Liver (tissue), 8 donors: ENCODE measurements at regions not wholly inside any gene's neighbourhood (a gene's known extent, or its start where the extent isn't known, plus 50 kb on each side); places are given as distances from the start of the nearest gene placed in this dataset.

Experiments used
- DNase-seq: peaks from one replicate; pipeline ENCODE4 v3.0.0-alpha.2; 2017; ENCODE audit warnings: low spot score
- H3K27ac ChIP-seq, 2 donors: one replicate each; pipeline ENCODE4 v1.7.0; 2013; ENCODE audit warnings: inconsistent platforms in 2 of 2, low read length in 2 of 2, control low read depth in 1 of 2, low read depth in 1 of 2, mild to moderate bottlenecking in 1 of 2
- H3K27me3 ChIP-seq, 4 donors: one replicate each; pipeline versions ENCODE4 v1.6.1 to v1.7.0; 2013; ENCODE audit warnings: low read length in 3 of 4, inconsistent platforms in 1 of 4, mild to moderate bottlenecking in 1 of 4, moderate library complexity in 1 of 4; ENCODE audit not compliant: control insufficient read depth in 4 of 4, insufficient read depth in 4 of 4
- H3K36me3 ChIP-seq, 4 donors: one replicate each; pipeline versions ENCODE4 v1.6.1 to v1.7.0; 2013; ENCODE audit warnings: low read length in 3 of 4, mild to moderate bottlenecking in 3 of 4, low read depth in 1 of 4, moderate library complexity in 1 of 4; ENCODE audit not compliant: control insufficient read depth in 4 of 4, insufficient read depth in 3 of 4
- H3K4me1 ChIP-seq, 4 donors: one replicate each; pipeline versions ENCODE4 v1.6.1 to v1.7.0; 2013; ENCODE audit warnings: low read length in 3 of 4, mild to moderate bottlenecking in 3 of 4, moderate library complexity in 1 of 4; ENCODE audit not compliant: control insufficient read depth in 4 of 4, insufficient read depth in 4 of 4
- H3K4me3 ChIP-seq, 3 donors: one replicate each; pipeline versions ENCODE4 v1.6.1 to v1.7.0; 2013; ENCODE audit warnings: low read length in 3 of 3, control low read depth in 1 of 3, low read depth in 1 of 3, mild to moderate bottlenecking in 1 of 3
- H3K9ac ChIP-seq, 2 donors: one replicate each; pipeline ENCODE4 v1.7.0; 2013; ENCODE audit warnings: low read length in 2 of 2, mild to moderate bottlenecking in 2 of 2, moderate library complexity in 2 of 2, control low read depth in 1 of 2, low read depth in 1 of 2
- H3K9me3 ChIP-seq, 4 donors: one replicate each; pipeline versions ENCODE4 v1.6.1 to v1.7.0; 2013; ENCODE audit warnings: low read length in 3 of 4; ENCODE audit not compliant: control insufficient read depth in 4 of 4
- ATF3 ChIP-seq: IDR thresholded peaks from 2 replicates; pipeline ENCODE4 v1.6.1; 2016; ENCODE audit warnings: antibody characterized with exemption
- CTCF ChIP-seq: fragments of 150-350 bp; IDR thresholded peaks from 2 replicates; pipeline ENCODE4 v1.5.1; 2017; ENCODE audit warnings: improper control_type of control experiment, low read depth, low read length; ENCODE audit not compliant: missing input control
- EGR1 ChIP-seq, 2 donors: IDR thresholded peaks; 2 replicates each; pipeline ENCODE4 v1.6.1; 2016 to 2018; ENCODE audit warnings: antibody characterized with exemption in 2 of 2, low read depth in 2 of 2
- FOXA2 ChIP-seq: IDR thresholded peaks from 2 replicates; pipeline ENCODE4 v1.6.1; 2016; ENCODE audit warnings: antibody characterized with exemption
- GABPA ChIP-seq, 2 donors: IDR thresholded peaks in 1 of 2; conservative IDR thresholded peaks in 1 of 2; 2 replicates each; pipeline ENCODE4 v1.6.1; 2016; ENCODE audit warnings: antibody characterized with exemption in 2 of 2, mild to moderate bottlenecking in 1 of 2, moderate library complexity in 1 of 2
- HNF4A ChIP-seq, 2 donors: conservative IDR thresholded peaks; 2 replicates each; pipeline ENCODE4 v1.6.1; 2016; ENCODE audit warnings: antibody characterized with exemption in 2 of 2, mild to moderate bottlenecking in 2 of 2
- HNF4G ChIP-seq: IDR thresholded peaks from 2 replicates; pipeline ENCODE4 v1.6.1; 2016; ENCODE audit warnings: antibody characterized with exemption
- JUND ChIP-seq, 2 donors: IDR thresholded peaks; 2 replicates each; pipeline ENCODE4 v1.6.1; 2016; ENCODE audit warnings: antibody characterized with exemption in 2 of 2
- MAX ChIP-seq: IDR thresholded peaks from 2 replicates; pipeline ENCODE4 v1.6.1; 2016; ENCODE audit warnings: antibody characterized with exemption
- NR2F2 ChIP-seq: IDR thresholded peaks from 2 replicates; pipeline ENCODE4 v1.6.1; 2016; ENCODE audit warnings: antibody characterized with exemption
- RAD21 ChIP-seq, 2 donors: IDR thresholded peaks; 2 replicates each; pipeline ENCODE4 v1.6.1; 2016; ENCODE audit warnings: antibody characterized with exemption in 2 of 2, mild to moderate bottlenecking in 2 of 2
- RXRA ChIP-seq, 2 donors: IDR thresholded peaks; 2 replicates each; pipeline ENCODE4 v1.6.1; 2017 to 2018; ENCODE audit warnings: antibody characterized with exemption in 2 of 2, mild to moderate bottlenecking in 1 of 2
- YY1 ChIP-seq: IDR thresholded peaks from 2 replicates; pipeline ENCODE4 v1.6.1; 2016; ENCODE audit warnings: antibody characterized with exemption, mild to moderate bottlenecking
- WGBS: extraction: QIAGEN DNeasy Blood & Tissue Kit; methylation state at CpG from one replicate; pipeline ENCODE4 v1.1.7; 2013; 5-methylcytosine and 5-hydroxymethylcytosine counted together
- donor health status: healthy.
- donor health status: healthy.
- donor health status: healthy.
- donor health status: healthy.
- donor health status: healthy.

GRCh38 chr4:159435561-159436023 is 332.7 kb downstream of the RAPGEF2 start (continued):
- TF ChIP-seq CTCF: no peak

GRCh38 chr4:159443975-159444374 is 341.1 kb downstream of the RAPGEF2 start:
- TF ChIP-seq MAX (no peak), EGR1 (IDR thresholded peaks at IDR 0.05; ENCODE audit: low read depth in 2 of 2) (no peak), CTCF (no peak), NR2F2 (no peak), JUND (IDR thresholded peaks at IDR 0.05) (no peak), YY1 (no peak), RXRA (IDR thresholded peaks at IDR 0.05) (no peak), HNF4A (conservative IDR thresholded peaks at IDR 0.05) (no peak), FOXA2 (no peak), HNF4G (no peak)
- no peak overlapping the region for H3K27ac ChIP-seq
- no peak overlapping the region for H3K4me3 ChIP-seq
- H3K4me1 ChIP-seq: no peaks in the 10 kb centered on the region
- WGBS: 81% methylated on average over 3 of the region's 3 CpGs
- no peaks in the 10 kb centered on the region for H3K9me3 ChIP-seq
- H3K9ac ChIP-seq: no peak overlapping the region
- H3K27me3 ChIP-seq: no peaks in the 10 kb centered on the region
- no peaks in the 10 kb centered on the region for H3K36me3 ChIP-seq
- DNase-seq: no peak

- no peaks in the 10 kb centered on the region for H3K36me3 ChIP-seq
- H3K9ac ChIP-seq: no peak overlapping the region
- TF ChIP-seq RAD21 (IDR thresholded peaks at IDR 0.05): no peak
- WGBS: 62% methylated on average over 1 of the region's 1 CpG
- H3K27ac ChIP-seq: no peak overlapping the region
- H3K9me3 ChIP-seq: no peaks in the 10 kb centered on the region
- no peak overlapping the region for H3K4me3 ChIP-seq
- H3K4me1 ChIP-seq: no peaks in the 10 kb centered on the region
- H3K27me3 ChIP-seq: no peaks in the 10 kb centered on the region
- DNase-seq: no peak
Observed at GRCh38 chr4:159444678-159445077, 341.8 kb downstream of the RAPGEF2 start.

- no peaks in the 10 kb centered on the region for H3K36me3 ChIP-seq
- WGBS: 90% methylated on average over 2 of the region's 2 CpGs
- no peak for DNase-seq
- TF ChIP-seq NR2F2 (no peak), CTCF (no peak), ATF3 (no peak), GABPA (IDR thresholded peaks at IDR 0.05 in 1 of 2, conservative IDR thresholded peaks at IDR 0.05 in 1 of 2) (no peak), HNF4A (conservative IDR thresholded peaks at IDR 0.05) (no peak)
- no peaks in the 10 kb centered on the region for H3K9me3 ChIP-seq
- no peaks in the 10 kb centered on the region for H3K4me1 ChIP-seq
- no peak overlapping the region for H3K4me3 ChIP-seq
- H3K9ac ChIP-seq: no peak overlapping the region
- H3K27me3 ChIP-seq: no peaks in the 10 kb centered on the region
- no peak overlapping the region for H3K27ac ChIP-seq
Observed at GRCh38 chr4:159445692-159446091, 342.8 kb downstream of the RAPGEF2 start.
